Mammary epithelial cell (primary cell): ENCODE measurements at regions not wholly inside any gene's neighbourhood (a gene's known extent, or its start where the extent isn't known, plus 50 kb on each side); places are given as distances from the start of the nearest gene placed in this dataset.

Experiments used
- EZH2 ChIP-seq: IDR thresholded peaks from 2 replicates; pipeline ENCODE4 v1.6.1; 2012; ENCODE audit warnings: low read length, inconsistent platforms, borderline replicate concordance
- TF ChIP-seq, protein P1 (sequence below), 2 donors: IDR thresholded peaks in 1 of 2; conservative IDR thresholded peaks in 1 of 2; 2 replicates each; pipeline ENCODE4 v1.5.1; 2011 to 2012; ENCODE audit warnings: inconsistent platforms in 2 of 2, low read length in 2 of 2, mild to moderate bottlenecking in 2 of 2, control low read depth in 1 of 2, low read depth in 1 of 2; ENCODE audit not compliant: insufficient read depth in 1 of 2; ENCODE audit errors: extremely low read depth in 1 of 2

DNA sequence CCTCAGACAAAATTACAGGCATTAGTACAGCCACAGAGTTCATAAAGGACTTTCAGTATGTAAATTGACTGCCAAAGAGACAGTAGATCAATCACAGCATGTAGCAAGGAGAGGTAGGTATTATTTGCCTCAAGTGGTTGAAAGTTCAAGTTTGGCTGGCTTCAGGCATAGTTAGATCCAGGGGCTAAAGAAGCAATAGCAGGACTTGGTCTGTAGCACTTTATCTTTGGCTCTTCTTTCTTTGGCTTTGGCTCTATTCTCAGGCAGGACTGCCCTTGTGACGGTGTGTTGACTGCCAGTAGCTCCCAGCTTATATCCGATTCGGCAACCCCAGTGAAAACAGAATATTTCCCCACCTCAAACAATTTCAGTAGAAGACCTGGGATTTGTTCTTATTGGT lies 346.0 kb upstream of the TBX3 start:
- TF ChIP-seq, protein P1, sequence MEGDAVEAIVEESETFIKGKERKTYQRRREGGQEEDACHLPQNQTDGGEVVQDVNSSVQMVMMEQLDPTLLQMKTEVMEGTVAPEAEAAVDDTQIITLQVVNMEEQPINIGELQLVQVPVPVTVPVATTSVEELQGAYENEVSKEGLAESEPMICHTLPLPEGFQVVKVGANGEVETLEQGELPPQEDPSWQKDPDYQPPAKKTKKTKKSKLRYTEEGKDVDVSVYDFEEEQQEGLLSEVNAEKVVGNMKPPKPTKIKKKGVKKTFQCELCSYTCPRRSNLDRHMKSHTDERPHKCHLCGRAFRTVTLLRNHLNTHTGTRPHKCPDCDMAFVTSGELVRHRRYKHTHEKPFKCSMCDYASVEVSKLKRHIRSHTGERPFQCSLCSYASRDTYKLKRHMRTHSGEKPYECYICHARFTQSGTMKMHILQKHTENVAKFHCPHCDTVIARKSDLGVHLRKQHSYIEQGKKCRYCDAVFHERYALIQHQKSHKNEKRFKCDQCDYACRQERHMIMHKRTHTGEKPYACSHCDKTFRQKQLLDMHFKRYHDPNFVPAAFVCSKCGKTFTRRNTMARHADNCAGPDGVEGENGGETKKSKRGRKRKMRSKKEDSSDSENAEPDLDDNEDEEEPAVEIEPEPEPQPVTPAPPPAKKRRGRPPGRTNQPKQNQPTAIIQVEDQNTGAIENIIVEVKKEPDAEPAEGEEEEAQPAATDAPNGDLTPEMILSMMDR (conservative IDR thresholded peaks at IDR 0.05 in 1 of 2, IDR thresholded peaks at IDR 0.05 in 1 of 2; ENCODE audit: extremely low read depth in 1 of 2, insufficient read depth in 1 of 2, low read depth in 1 of 2, low read length in 2 of 2), result no peak
- TF ChIP-seq EZH2, result no peak
